SK-N-SH (cell line): ENCODE measurements at regions not wholly inside any gene's neighbourhood (a gene's known extent, or its start where the extent isn't known, plus 50 kb on each side); places are given as distances from the start of the nearest gene placed in this dataset.

Experiments
- CTCF ChIA-PET: fragments of 300-600, 350-600 bp; formaldehyde crosslinking; extraction: SDS; loops from one replicate; lab custom pipeline; 2021; lab: Yijun Ruan, JAX
- POLR2A ChIA-PET: fragments of 350-600 bp; sonication (Branson Sonifier 250); formaldehyde crosslinking; extraction: SDS; loops from one replicate; lab custom pipeline; 2020; ENCODE audit warnings: antibody characterized with exemption, inconsistent platforms; lab: Yijun Ruan, JAX
- DNase-seq: peaks from one replicate; pipeline ENCODE4 v3.0.0; 2012
- H2AFZ ChIP-seq: fragments of 200-600 bp; sonication (generic); 2 replicates; pipeline ENCODE4 v1.8.1; 2016; ENCODE audit warnings: antibody characterized with exemption, mild to moderate bottlenecking, low read depth
- H3F3A ChIP-seq: fragments of 200-600 bp; sonication (generic); replicated peaks from 2 replicates; pipeline ENCODE3; 2016; ENCODE audit warnings: antibody characterized with exemption, mild to moderate bottlenecking; ENCODE audit not compliant: insufficient read depth
- H3K27ac ChIP-seq, 2 experiments: fragments of 200-500 bp in 1 of 2; fragments of 200-600 bp in 1 of 2; sonication (Bioruptor generic) in 1 of 2; sonication (generic), shearing (Covaris generic) in 1 of 2; 2 replicates each; pipeline versions ENCODE4 v1.5.1 to v1.6.1; 2014 to 2016; ENCODE audit warnings: low read depth in 2 of 2, inconsistent platforms in 1 of 2, low read length in 1 of 2, mild to moderate bottlenecking in 1 of 2, mixed read lengths in 1 of 2
- H3K27me3 ChIP-seq: fragments of 200-600 bp; sonication (generic), shearing (Covaris generic); 2 replicates; pipeline ENCODE4 v1.6.1; 2016; ENCODE audit warnings: mixed run types; ENCODE audit not compliant: insufficient read depth
- H3K36me3 ChIP-seq, 2 experiments: fragments of 200-500 bp in 1 of 2; fragments of 200-600 bp in 1 of 2; sonication (Bioruptor generic) in 1 of 2; sonication (generic) in 1 of 2; replicated peaks in 1 of 2; 2 replicates each; pipeline versions ENCODE3 to v1.5.1; 2014 to 2016; ENCODE audit warnings: low read length in 1 of 2, mild to moderate bottlenecking in 1 of 2; ENCODE audit not compliant: insufficient read depth in 2 of 2, control insufficient read depth in 1 of 2
- H3K4me1 ChIP-seq, 2 experiments: fragments of 200-500 bp in 1 of 2; fragments of 200-600 bp in 1 of 2; sonication (Bioruptor generic) in 1 of 2; sonication (generic), shearing (Covaris generic) in 1 of 2; 2 replicates each; pipeline versions ENCODE4 v1.5.1 to v1.6.1; 2014 to 2016; ENCODE audit warnings: low read depth in 1 of 2, low read length in 1 of 2, mixed run types in 1 of 2; ENCODE audit not compliant: insufficient read depth in 2 of 2, control insufficient read depth in 1 of 2
- H3K4me2 ChIP-seq: fragments of 200-600 bp; sonication (generic), shearing (Covaris generic); 2 replicates; pipeline ENCODE4 v1.6.1; 2017; ENCODE audit warnings: mixed run types
- H3K4me3 ChIP-seq, 2 experiments: fragments of 200-500 bp in 1 of 2; fragments of 200-600 bp in 1 of 2; sonication (Bioruptor generic) in 1 of 2; sonication (generic), shearing (Covaris generic) in 1 of 2; 2 replicates each; pipeline versions ENCODE4 v1.5.1 to v1.8.1; 2014 to 2016; ENCODE audit warnings: low read depth in 2 of 2, inconsistent platforms in 1 of 2, low read length in 1 of 2, mild to moderate bottlenecking in 1 of 2, mixed read lengths in 1 of 2, moderate library complexity in 1 of 2
- H3K79me2 ChIP-seq: fragments of 200-600 bp; sonication (generic); 2 replicates; pipeline ENCODE4 v1.8.1; 2017; ENCODE audit warnings: mild to moderate bottlenecking; ENCODE audit not compliant: insufficient read depth
- H3K9ac ChIP-seq: fragments of 200-600 bp; sonication (generic); 2 replicates; pipeline ENCODE4 v1.6.1; 2017; ENCODE audit warnings: mixed run types
- H3K9me2 ChIP-seq: fragments of 200-600 bp; sonication (generic); 2 replicates; pipeline ENCODE4 v1.6.1; 2017; ENCODE audit warnings: mixed run types
- H3K9me3 ChIP-seq: fragments of 200-600 bp; sonication (generic); 2 replicates; pipeline ENCODE4 v1.6.1; 2017; ENCODE audit warnings: mixed run types, mild to moderate bottlenecking, moderate library complexity
- H4K20me1 ChIP-seq: fragments of 200-600 bp; sonication (generic); 2 replicates; pipeline ENCODE4 v1.6.1; 2017; ENCODE audit warnings: mild to moderate bottlenecking, mixed run types; ENCODE audit not compliant: insufficient read depth
- EP300 ChIP-seq, 2 experiments: IDR thresholded peaks; 2 replicates each; pipeline versions ENCODE4 v1.4.0 to v1.6.1; 2012; ENCODE audit warnings: borderline replicate concordance in 1 of 2, low read depth in 1 of 2, low read length in 1 of 2
- FOSL2 ChIP-seq: IDR thresholded peaks from 2 replicates; pipeline ENCODE4 v1.4.0; 2012; ENCODE audit warnings: low read depth, mild to moderate bottlenecking, moderate library complexity, borderline replicate concordance
- GATA2 ChIP-seq: sonication (generic); formaldehyde crosslinking; IDR thresholded peaks from 2 replicates; pipeline ENCODE4 v1.5.0; 2020; ENCODE audit warnings: mild to moderate bottlenecking, missing genetic modification reagents
- MXI1 ChIP-seq: IDR thresholded peaks from 2 replicates; pipeline ENCODE4 v1.6.1; 2012; ENCODE audit warnings: mild to moderate bottlenecking, low read depth, low read length, improper control_type of control experiment
- NRF1 ChIP-seq: IDR thresholded peaks from 2 replicates; pipeline ENCODE4 v1.6.1; 2012; ENCODE audit warnings: low read depth, mild to moderate bottlenecking, low read length
- POLR2AphosphoS5 ChIP-seq: IDR thresholded peaks from 2 replicates; pipeline ENCODE4 v1.6.1; 2012; ENCODE audit warnings: low read depth, low read length
- RFX5 ChIP-seq: IDR thresholded peaks from 2 replicates; pipeline ENCODE4 v1.6.1; 2012; ENCODE audit warnings: mild to moderate bottlenecking, improper control_type of control experiment, low read length
- SIN3A ChIP-seq: IDR thresholded peaks from 2 replicates; pipeline ENCODE4 v1.6.1; 2012; ENCODE audit warnings: low read depth, mild to moderate bottlenecking, low read length, moderate library complexity, borderline replicate concordance
- SMC3 ChIP-seq: IDR thresholded peaks from 2 replicates; pipeline ENCODE4 v1.6.1; 2012; ENCODE audit warnings: low read depth, low read length, improper control_type of control experiment
- TAF1 ChIP-seq: IDR thresholded peaks from 2 replicates; pipeline ENCODE4 v1.6.1; 2012; ENCODE audit warnings: low read depth, mild to moderate bottlenecking, low read length, moderate library complexity, borderline replicate concordance
- TEAD4 ChIP-seq: IDR thresholded peaks from 2 replicates; pipeline ENCODE4 v1.4.0; 2012; ENCODE audit warnings: mild to moderate bottlenecking, borderline replicate concordance; ENCODE audit not compliant: insufficient read depth
- YY1 ChIP-seq: IDR thresholded peaks from 2 replicates; pipeline ENCODE4 v1.4.0; 2012; ENCODE audit warnings: low read depth, mild to moderate bottlenecking
- WGBS: methylation state at CpG from one replicate; pipeline ENCODE4 v1.1.6; 2017; ENCODE audit warnings: low lambda C conversion rate; 5-methylcytosine and 5-hydroxymethylcytosine counted together
- TF ChIP-seq, protein P1 (sequence below): IDR thresholded peaks from 2 replicates; pipeline ENCODE4 v1.4.0; 2012; ENCODE audit warnings: low read depth, borderline replicate concordance
- TF ChIP-seq, protein P2 (sequence below): IDR thresholded peaks from 2 replicates; pipeline ENCODE4 v1.4.0; 2012; ENCODE audit warnings: low read depth
- TF ChIP-seq, protein P3 (sequence below): fragments of 150-350 bp; IDR thresholded peaks from 2 replicates; pipeline ENCODE4 v1.6.1; 2017; ENCODE audit warnings: antibody characterized with exemption, low read length, low read depth, borderline replicate concordance
- TF ChIP-seq, protein P4 (sequence below): IDR thresholded peaks from 2 replicates; pipeline ENCODE4 v1.6.1; 2012; ENCODE audit warnings: mild to moderate bottlenecking, low read depth, low read length, moderate library complexity

DNA sequence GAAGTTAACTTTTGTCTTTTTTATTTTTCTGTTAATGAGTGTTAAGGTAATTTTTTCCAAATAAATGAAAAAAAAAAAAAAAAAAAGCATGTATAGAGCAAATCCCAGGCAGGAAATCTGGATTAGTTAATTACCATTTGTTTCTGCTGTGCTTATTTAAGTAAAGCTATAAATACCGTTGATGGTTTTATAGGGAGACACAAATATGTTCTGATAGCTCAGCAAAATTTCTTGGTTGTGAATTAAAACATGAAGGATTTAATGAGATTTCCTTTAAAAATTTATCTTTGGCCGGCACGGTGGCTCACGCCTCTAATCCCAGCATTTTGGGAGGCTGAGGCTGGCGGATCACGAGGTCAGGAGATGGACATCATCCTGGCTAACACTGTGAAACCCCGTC lies 189.4 kb downstream of the CD109 start:
- Histone ChIP-seq H3K4me3 (no peak overlapping the region), H3K9me3 (no peaks in the 10 kb centered on the region), H3F3A (no peaks in the 10 kb centered on the region), H4K20me1 (no peaks in the 10 kb centered on the region), H3K79me2 (no peaks in the 10 kb centered on the region), H3K4me1 (no peaks in the 10 kb centered on the region), H3K4me2 (no peak overlapping the region), H3K27me3 (no peaks in the 10 kb centered on the region), H2AFZ (no peak overlapping the region), H3K9ac (no peak overlapping the region), H3K9me2 (no peaks in the 10 kb centered on the region), H3K36me3 (no peaks in the 10 kb centered on the region), H3K27ac (no peak overlapping the region)
- no peak for DNase-seq
- ChIA-PET POLR2A (no interaction called here), CTCF (interaction anchor here (0.8 kb wide), 1 partner anchor 31 kb away, joined by 3 read pairs; no protein-coding TSS in a partner anchor)
- no peak for TF ChIP-seq SMC3
- no peak for TF ChIP-seq YY1
- no peak for TF ChIP-seq RFX5
- no peak for TF ChIP-seq GATA2 (CRISPR knock-in tag)
- no peak for TF ChIP-seq EP300 (IDR thresholded peaks at IDR 0.05; ENCODE audit: borderline replicate concordance in 1 of 2, low read depth in 1 of 2, low read length in 1 of 2)
- no peak for TF ChIP-seq MXI1
- no peak for TF ChIP-seq POLR2AphosphoS5
- TF ChIP-seq FOSL2, result no peak
- TF ChIP-seq, protein P1, sequence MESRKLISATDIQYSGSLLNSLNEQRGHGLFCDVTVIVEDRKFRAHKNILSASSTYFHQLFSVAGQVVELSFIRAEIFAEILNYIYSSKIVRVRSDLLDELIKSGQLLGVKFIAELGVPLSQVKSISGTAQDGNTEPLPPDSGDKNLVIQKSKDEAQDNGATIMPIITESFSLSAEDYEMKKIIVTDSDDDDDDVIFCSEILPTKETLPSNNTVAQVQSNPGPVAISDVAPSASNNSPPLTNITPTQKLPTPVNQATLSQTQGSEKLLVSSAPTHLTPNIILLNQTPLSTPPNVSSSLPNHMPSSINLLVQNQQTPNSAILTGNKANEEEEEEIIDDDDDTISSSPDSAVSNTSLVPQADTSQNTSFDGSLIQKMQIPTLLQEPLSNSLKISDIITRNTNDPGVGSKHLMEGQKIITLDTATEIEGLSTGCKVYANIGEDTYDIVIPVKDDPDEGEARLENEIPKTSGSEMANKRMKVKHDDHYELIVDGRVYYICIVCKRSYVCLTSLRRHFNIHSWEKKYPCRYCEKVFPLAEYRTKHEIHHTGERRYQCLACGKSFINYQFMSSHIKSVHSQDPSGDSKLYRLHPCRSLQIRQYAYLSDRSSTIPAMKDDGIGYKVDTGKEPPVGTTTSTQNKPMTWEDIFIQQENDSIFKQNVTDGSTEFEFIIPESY, result no peak
- TF ChIP-seq, protein P2, sequence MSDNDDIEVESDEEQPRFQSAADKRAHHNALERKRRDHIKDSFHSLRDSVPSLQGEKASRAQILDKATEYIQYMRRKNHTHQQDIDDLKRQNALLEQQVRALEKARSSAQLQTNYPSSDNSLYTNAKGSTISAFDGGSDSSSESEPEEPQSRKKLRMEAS, result no peak
- no peak for TF ChIP-seq TEAD4
- TF ChIP-seq, protein P3, sequence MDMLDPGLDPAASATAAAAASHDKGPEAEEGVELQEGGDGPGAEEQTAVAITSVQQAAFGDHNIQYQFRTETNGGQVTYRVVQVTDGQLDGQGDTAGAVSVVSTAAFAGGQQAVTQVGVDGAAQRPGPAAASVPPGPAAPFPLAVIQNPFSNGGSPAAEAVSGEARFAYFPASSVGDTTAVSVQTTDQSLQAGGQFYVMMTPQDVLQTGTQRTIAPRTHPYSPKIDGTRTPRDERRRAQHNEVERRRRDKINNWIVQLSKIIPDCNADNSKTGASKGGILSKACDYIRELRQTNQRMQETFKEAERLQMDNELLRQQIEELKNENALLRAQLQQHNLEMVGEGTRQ, result no peak
- TF ChIP-seq, protein P4, sequence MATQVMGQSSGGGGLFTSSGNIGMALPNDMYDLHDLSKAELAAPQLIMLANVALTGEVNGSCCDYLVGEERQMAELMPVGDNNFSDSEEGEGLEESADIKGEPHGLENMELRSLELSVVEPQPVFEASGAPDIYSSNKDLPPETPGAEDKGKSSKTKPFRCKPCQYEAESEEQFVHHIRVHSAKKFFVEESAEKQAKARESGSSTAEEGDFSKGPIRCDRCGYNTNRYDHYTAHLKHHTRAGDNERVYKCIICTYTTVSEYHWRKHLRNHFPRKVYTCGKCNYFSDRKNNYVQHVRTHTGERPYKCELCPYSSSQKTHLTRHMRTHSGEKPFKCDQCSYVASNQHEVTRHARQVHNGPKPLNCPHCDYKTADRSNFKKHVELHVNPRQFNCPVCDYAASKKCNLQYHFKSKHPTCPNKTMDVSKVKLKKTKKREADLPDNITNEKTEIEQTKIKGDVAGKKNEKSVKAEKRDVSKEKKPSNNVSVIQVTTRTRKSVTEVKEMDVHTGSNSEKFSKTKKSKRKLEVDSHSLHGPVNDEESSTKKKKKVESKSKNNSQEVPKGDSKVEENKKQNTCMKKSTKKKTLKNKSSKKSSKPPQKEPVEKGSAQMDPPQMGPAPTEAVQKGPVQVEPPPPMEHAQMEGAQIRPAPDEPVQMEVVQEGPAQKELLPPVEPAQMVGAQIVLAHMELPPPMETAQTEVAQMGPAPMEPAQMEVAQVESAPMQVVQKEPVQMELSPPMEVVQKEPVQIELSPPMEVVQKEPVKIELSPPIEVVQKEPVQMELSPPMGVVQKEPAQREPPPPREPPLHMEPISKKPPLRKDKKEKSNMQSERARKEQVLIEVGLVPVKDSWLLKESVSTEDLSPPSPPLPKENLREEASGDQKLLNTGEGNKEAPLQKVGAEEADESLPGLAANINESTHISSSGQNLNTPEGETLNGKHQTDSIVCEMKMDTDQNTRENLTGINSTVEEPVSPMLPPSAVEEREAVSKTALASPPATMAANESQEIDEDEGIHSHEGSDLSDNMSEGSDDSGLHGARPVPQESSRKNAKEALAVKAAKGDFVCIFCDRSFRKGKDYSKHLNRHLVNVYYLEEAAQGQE, result no peak
- no peak for TF ChIP-seq TAF1
- no peak for TF ChIP-seq NRF1
- TF ChIP-seq SIN3A, result no peak
- WGBS, result 20% methylated on average over 7 of the region's 7 CpGs
